GM12878 (cell line): ENCODE measurements at regions not wholly inside any gene's neighbourhood (a gene's known extent, or its start where the extent isn't known, plus 50 kb on each side); places are given as distances from the start of the nearest gene placed in this dataset.

ENCODE experiments used
- ATAC-seq: fragments of 200-7000 bp; cut with Tn5 transposase; 3 replicates; pipeline ENCODE4 v1.9.1; 2020; ENCODE audit warnings: mild to moderate bottlenecking, moderate library complexity
- BruUV-seq: library from RNA; stranded (reverse); fragments of 400-500 nt; replicated peaks from 2 replicates; lab custom pipeline; 2021; lab: Mats Ljungman, UMichigan
- CTCF ChIA-PET: fragments of 300-600 bp; sonication (Branson Sonifier 250); formaldehyde crosslinking; extraction: SDS; loops from one replicate; lab custom pipeline; 2021; ENCODE audit warnings: inconsistent platforms; lab: Yijun Ruan, JAX
- POLR2A ChIA-PET: fragments of 350-600 bp; formaldehyde crosslinking; extraction: SDS; loops from one replicate; lab custom pipeline; 2021; ENCODE audit warnings: inconsistent platforms; lab: Charles Lee
- RAD21 ChIA-PET: fragments of 300-600 bp; sonication (Branson Sonifier 250); formaldehyde crosslinking; loops from one replicate; lab custom pipeline; 2023; ENCODE audit warnings: antibody characterized with exemption; ENCODE audit not compliant: unreplicated experiment; lab: Charles Lee
- SMC1A ChIA-PET: fragments of 300-600 bp; sonication (Branson Sonifier 250); formaldehyde crosslinking; loops from one replicate; lab custom pipeline; 2023; ENCODE audit not compliant: unreplicated experiment, uncharacterized antibody; lab: Charles Lee
- DNase-seq: peaks from one replicate; pipeline ENCODE4 v3.0.0-alpha.2; 2011; ENCODE audit warnings: low read depth, low spot score
- FAIRE-seq: peaks from 3 replicates; lab custom pipeline; 2011; peaks lifted over from hg19 to GRCh38; lab: Jason Lieb, UNC
- H2AFZ ChIP-seq: 2 replicates; pipeline ENCODE4 v1.6.0; 2011; ENCODE audit warnings: low read depth, low read length, control low read depth; ENCODE audit not compliant: control insufficient read depth
- H3K27ac ChIP-seq: 2 replicates; pipeline ENCODE4 v1.5.1; 2011; ENCODE audit warnings: control low read depth; ENCODE audit not compliant: control insufficient read depth, insufficient read depth
- H3K27me3 ChIP-seq, 2 experiments: replicated peaks in 1 of 2; 2 replicates each; pipeline versions ENCODE4 v1.6.0 to v1.6.1; 2011; ENCODE audit warnings: low read length in 1 of 2; ENCODE audit not compliant: control insufficient read depth in 2 of 2, insufficient read depth in 2 of 2
- H3K36me3 ChIP-seq, 2 experiments: 2 replicates each; pipeline ENCODE4 v1.5.1; 2011; ENCODE audit warnings: low read length in 1 of 2; ENCODE audit not compliant: control insufficient read depth in 2 of 2, insufficient read depth in 2 of 2
- H3K4me1 ChIP-seq: 2 replicates; pipeline ENCODE4 v1.6.1; 2011; ENCODE audit warnings: mild to moderate bottlenecking, low read length, moderate library complexity, mixed read lengths; ENCODE audit not compliant: control insufficient read depth, insufficient read depth
- H3K4me2 ChIP-seq: 2 replicates; pipeline ENCODE4 v1.6.0; 2011; ENCODE audit warnings: control low read depth; ENCODE audit not compliant: control insufficient read depth, insufficient read depth
- H3K4me3 ChIP-seq: fragments of 200-600 bp; sonication (generic); 2 replicates; pipeline ENCODE4 v1.5.1; 2016
- H3K79me2 ChIP-seq: 2 replicates; pipeline ENCODE4 v1.6.0; 2011; ENCODE audit warnings: low read length; ENCODE audit not compliant: control insufficient read depth, insufficient read depth
- H3K9ac ChIP-seq: 2 replicates; pipeline ENCODE4 v1.8.0; 2011; ENCODE audit warnings: low read length, control low read depth, mixed read lengths; ENCODE audit not compliant: control insufficient read depth, insufficient read depth
- H3K9me3 ChIP-seq: replicated peaks from 3 replicates; pipeline ENCODE4 v1.5.1; 2011; ENCODE audit warnings: mild to moderate bottlenecking, low read length; ENCODE audit not compliant: control insufficient read depth, insufficient read depth
- H4K20me1 ChIP-seq: 2 replicates; pipeline ENCODE4 v1.6.0; 2011; ENCODE audit not compliant: control insufficient read depth, insufficient read depth
- ATF2 ChIP-seq: IDR thresholded peaks from 2 replicates; pipeline ENCODE4 v1.6.1; 2012; ENCODE audit warnings: low read length, inconsistent platforms
- CHD4 ChIP-seq: fragments of 200-600 bp; sonication (generic); IDR thresholded peaks from 2 replicates; pipeline ENCODE4 v1.6.1; 2016; ENCODE audit warnings: mild to moderate bottlenecking
- HDGF ChIP-seq: fragments of 450-650 bp; IDR thresholded peaks from 2 replicates; pipeline ENCODE4 v1.6.1; 2016; ENCODE audit warnings: antibody characterized with exemption
- KAT2A ChIP-seq: conservative IDR thresholded peaks from 2 replicates; pipeline ENCODE4 v1.6.1; 2011; ENCODE audit warnings: low read depth, low read length; ENCODE audit not compliant: control insufficient read depth
- MEF2A ChIP-seq: IDR thresholded peaks from 2 replicates; pipeline ENCODE4 v1.6.1; 2011; ENCODE audit warnings: low read depth, mild to moderate bottlenecking, low read length, moderate library complexity; ENCODE audit not compliant: insufficient read depth
- MTA3 ChIP-seq: IDR thresholded peaks from 2 replicates; pipeline ENCODE4 v1.6.1; 2012; ENCODE audit warnings: low read length, inconsistent platforms, borderline replicate concordance
- NFXL1 ChIP-seq: fragments of 450-650 bp; IDR thresholded peaks from 2 replicates; pipeline ENCODE4 v1.6.1; 2017; ENCODE audit warnings: antibody characterized with exemption, mild to moderate bottlenecking, borderline replicate concordance
- STAT1 ChIP-seq: fragments of 450-650 bp; conservative IDR thresholded peaks from 2 replicates; pipeline ENCODE4 v1.6.1; 2014; ENCODE audit warnings: antibody characterized with exemption, mild to moderate bottlenecking
- STAT3 ChIP-seq: IDR thresholded peaks from 2 replicates; pipeline ENCODE4 v1.6.1; 2011; ENCODE audit warnings: low read depth, low read length, improper control_type of control experiment
- TCF12 ChIP-seq: IDR thresholded peaks from 2 replicates; pipeline ENCODE4 v1.6.1; 2011; ENCODE audit warnings: low read depth, mild to moderate bottlenecking, low read length
- in situ Hi-C: fragments of 300-500 bp; cut with MboI; formaldehyde crosslinking; loops from 9 replicates; pipeline ENCODE4 v1.14.3; 2018; ENCODE audit warnings: mixed read lengths
- intact Hi-C: fragments of 100-400 bp; cut with micrococcal nuclease; formaldehyde crosslinking; loops from one replicate; pipeline ENCODE4 v1.14.2; 2022; ENCODE audit not compliant: unreplicated experiment

GRCh38 chr5:9775339-9775738 lies 145.2 kb upstream of the TAS2R1 start:
- TF ChIP-seq CHD4 (no peak), MTA3 (no peak), MEF2A (no peak), KAT2A (no peak), ATF2 (no peak), HDGF (no peak), STAT1 (no peak), NFXL1 (no peak), STAT3 (no peak), TCF12 (no peak)
- RAD21 ChIA-PET: no interaction called here
- BruUV-seq: no TSS peak
- H3K36me3 ChIP-seq: no peaks in the 10 kb centered on the region
- no peaks in the 10 kb centered on the region for H4K20me1 ChIP-seq
- H2AFZ ChIP-seq: no peak overlapping the region
- H3K4me1 ChIP-seq: no peaks in the 10 kb centered on the region
- H3K4me2 ChIP-seq: no peak overlapping the region
- ATAC-seq: no peak
- H3K27ac ChIP-seq: no peak overlapping the region
- H3K79me2 ChIP-seq: no peaks in the 10 kb centered on the region
- H3K27me3 ChIP-seq: no peaks in the 10 kb centered on the region
- no peak for DNase-seq
- no peaks in the 10 kb centered on the region for H3K9me3 ChIP-seq
- SMC1A ChIA-PET: no interaction called here
- in situ Hi-C loops: no loop called here
- POLR2A ChIA-PET: no interaction called here
- no peak for FAIRE-seq
- no peak overlapping the region for H3K9ac ChIP-seq
- intact Hi-C loops: no loop called here
- CTCF ChIA-PET: no interaction called here
- H3K4me3 ChIP-seq: no peak overlapping the region
